OCI-LY7 (cell line): ENCODE measurements at regions not wholly inside any gene's neighbourhood (a gene's known extent, or its start where the extent isn't known, plus 50 kb on each side); places are given as distances from the start of the nearest gene placed in this dataset.

Source experiments
- EZH2phosphoT487 ChIP-seq: fragments of 200-600 bp; sonication (generic); IDR thresholded peaks from 2 replicates; pipeline ENCODE4 v1.6.1; 2018; ENCODE audit warnings: low read depth, borderline replicate concordance, mild to moderate bottlenecking, mixed run types, antibody characterized with exemption, low read length, moderate library complexity, mixed read lengths
- TF ChIP-seq, protein P1 (sequence below): fragments of 200-600 bp; sonication (generic); conservative IDR thresholded peaks from 2 replicates; pipeline ENCODE4 v1.5.1; 2014; ENCODE audit warnings: mild to moderate bottlenecking, antibody characterized with exemption, low read length, moderate library complexity, mixed read lengths

DNA sequence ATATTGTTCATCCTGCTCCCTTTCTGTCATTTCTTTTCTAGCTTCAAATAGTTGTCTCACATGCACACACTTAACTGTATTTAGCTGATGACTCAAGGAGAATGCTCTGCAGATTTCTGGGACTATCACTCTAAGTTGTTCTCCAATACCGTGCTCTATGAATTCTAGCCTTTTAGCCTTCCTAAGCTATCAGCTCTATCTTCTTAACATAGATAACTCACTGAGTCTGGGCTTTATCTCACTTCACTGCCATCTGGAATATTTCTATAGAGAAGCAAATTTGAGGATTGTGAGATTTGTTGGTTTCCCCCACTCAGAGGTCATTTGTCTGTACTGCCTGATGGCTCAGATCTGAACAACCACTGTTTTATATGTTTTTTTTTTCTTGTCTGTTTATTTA is 369.7 kb downstream of the TUSC1 start:
- TF ChIP-seq, protein P1, sequence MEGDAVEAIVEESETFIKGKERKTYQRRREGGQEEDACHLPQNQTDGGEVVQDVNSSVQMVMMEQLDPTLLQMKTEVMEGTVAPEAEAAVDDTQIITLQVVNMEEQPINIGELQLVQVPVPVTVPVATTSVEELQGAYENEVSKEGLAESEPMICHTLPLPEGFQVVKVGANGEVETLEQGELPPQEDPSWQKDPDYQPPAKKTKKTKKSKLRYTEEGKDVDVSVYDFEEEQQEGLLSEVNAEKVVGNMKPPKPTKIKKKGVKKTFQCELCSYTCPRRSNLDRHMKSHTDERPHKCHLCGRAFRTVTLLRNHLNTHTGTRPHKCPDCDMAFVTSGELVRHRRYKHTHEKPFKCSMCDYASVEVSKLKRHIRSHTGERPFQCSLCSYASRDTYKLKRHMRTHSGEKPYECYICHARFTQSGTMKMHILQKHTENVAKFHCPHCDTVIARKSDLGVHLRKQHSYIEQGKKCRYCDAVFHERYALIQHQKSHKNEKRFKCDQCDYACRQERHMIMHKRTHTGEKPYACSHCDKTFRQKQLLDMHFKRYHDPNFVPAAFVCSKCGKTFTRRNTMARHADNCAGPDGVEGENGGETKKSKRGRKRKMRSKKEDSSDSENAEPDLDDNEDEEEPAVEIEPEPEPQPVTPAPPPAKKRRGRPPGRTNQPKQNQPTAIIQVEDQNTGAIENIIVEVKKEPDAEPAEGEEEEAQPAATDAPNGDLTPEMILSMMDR = no peak
- TF ChIP-seq EZH2phosphoT487 = no peak
